ENCODE measurements at regions not wholly inside any gene's neighbourhood (a gene's known extent, or its start where the extent isn't known, plus 50 kb on each side); places are given as distances from the start of the nearest gene placed in this dataset.
"Not testable (repeated sequence)": the region's sequence is repeated elsewhere in the genome, so short reads cannot be mapped to it uniquely, and the experiment has no call there.

- TF ChIP-seq CTCF (conservative IDR thresholded peaks at IDR 0.05): no peak
- H3K27ac ChIP-seq: no peak overlapping the region
Measured at GRCh38 chr3:80351201-80351600, 583.4 kb upstream of the ROBO1 start.

- H3K27ac ChIP-seq: no peak overlapping the region
- TF ChIP-seq CTCF (conservative IDR thresholded peaks at IDR 0.05) (no peak), ZFX (IDR thresholded peaks at IDR 0.05) (no peak)
Measured at GRCh38 chr3:80350771-80351170, 583.0 kb upstream of the ROBO1 start.

GRCh38 chr3:80338366-80338765 is 570.6 kb upstream of the ROBO1 start:
- TF ChIP-seq ZFX (IDR thresholded peaks at IDR 0.05): no peak
- no peak for TF ChIP-seq CTCF (conservative IDR thresholded peaks at IDR 0.05)
- H3K27ac ChIP-seq: no peak overlapping the region

- TF ChIP-seq ZFX (IDR thresholded peaks at IDR 0.05) (no peak), CTCF (conservative IDR thresholded peaks at IDR 0.05) (no peak)
- no peak overlapping the region for H3K27ac ChIP-seq
Measured at GRCh38 chr3:80334534-80334933, 566.7 kb upstream of the ROBO1 start.

GRCh38 chr3:80331494-80332170 is 563.8 kb upstream of the ROBO1 start:
- TF ChIP-seq CTCF (conservative IDR thresholded peaks at IDR 0.05): no peak
- TF ChIP-seq ZFX (IDR thresholded peaks at IDR 0.05): no peak
- no peak overlapping the region for H3K27ac ChIP-seq

GRCh38 chr3:80314541-80314940 is 546.7 kb upstream of the ROBO1 start:
- not testable (repeated sequence) for H3K27ac ChIP-seq

GRCh38 chr3:80308637-80309036 is 540.8 kb upstream of the ROBO1 start:
- H3K27ac ChIP-seq: no peak overlapping the region
- TF ChIP-seq CTCF (conservative IDR thresholded peaks at IDR 0.05) (no peak), ZFX (IDR thresholded peaks at IDR 0.05) (no peak)

GRCh38 chr3:80307844-80308243 is 540.0 kb upstream of the ROBO1 start:
- no peak overlapping the region for H3K27ac ChIP-seq
- no peak for TF ChIP-seq CTCF (conservative IDR thresholded peaks at IDR 0.05)
- no peak for TF ChIP-seq ZFX (IDR thresholded peaks at IDR 0.05)
